CD14-positive monocyte (primary cell): ENCODE measurements at regions not wholly inside any gene's neighbourhood (a gene's known extent, or its start where the extent isn't known, plus 50 kb on each side); places are given as distances from the start of the nearest gene placed in this dataset.

Experiments used
- DNase-seq, 3 donors: peaks; one replicate each; pipeline ENCODE4 v3.0.0-alpha.2; 2011 to 2022
- H2AFZ ChIP-seq: 2 replicates; pipeline ENCODE4 v1.6.0; 2012; ENCODE audit warnings: mild to moderate bottlenecking, low read depth, low read length, inconsistent platforms; ENCODE audit not compliant: insufficient read depth, poor library complexity, severe bottlenecking
- H3K27ac ChIP-seq, 2 donors: 1 replicate in 1 of 2; 2 replicates in 1 of 2; pipeline ENCODE4 v1.5.1; 2012 to 2013; ENCODE audit warnings: low read length in 2 of 2, control low read depth in 1 of 2, inconsistent platforms in 1 of 2, low read depth in 1 of 2, mild to moderate bottlenecking in 1 of 2
- H3K27me3 ChIP-seq, 2 donors: one replicate each; pipeline versions ENCODE4 v1.6.0 to v1.6.1; 2011 to 2013; ENCODE audit warnings: low read length in 2 of 2; ENCODE audit not compliant: control insufficient read depth in 2 of 2, insufficient read depth in 2 of 2
- H3K36me3 ChIP-seq, 2 donors: replicated peaks in 1 of 2; 1 replicate in 1 of 2; 2 replicates in 1 of 2; pipeline versions ENCODE4 v1.5.1 to v1.6.1; 2012 to 2013; ENCODE audit warnings: low read length in 2 of 2, control low read depth in 1 of 2, inconsistent platforms in 1 of 2, mild to moderate bottlenecking in 1 of 2; ENCODE audit not compliant: insufficient read depth in 2 of 2, control insufficient read depth in 1 of 2
- H3K4me1 ChIP-seq, 2 donors: 1 replicate in 1 of 2; 2 replicates in 1 of 2; pipeline versions ENCODE4 v1.5.1 to v1.6.1; 2012 to 2013; ENCODE audit warnings: low read length in 2 of 2, control low read depth in 1 of 2, inconsistent platforms in 1 of 2, mild to moderate bottlenecking in 1 of 2, moderate library complexity in 1 of 2; ENCODE audit not compliant: insufficient read depth in 2 of 2, control insufficient read depth in 1 of 2
- H3K4me2 ChIP-seq: replicated peaks from 2 replicates; pipeline ENCODE3; 2012; ENCODE audit warnings: low read length, moderate library complexity, mild to moderate bottlenecking; ENCODE audit not compliant: poor library complexity, severe bottlenecking; ENCODE audit errors: extremely low read depth
- H3K4me3 ChIP-seq, 3 experiments: fragments of 200-600 bp in 1 of 3; sonication (generic) in 1 of 3; replicated peaks in 1 of 3; 1 replicate in 2 of 3; 2 replicates in 1 of 3; pipeline ENCODE4 v1.5.1; 2011 to 2013; ENCODE audit warnings: low read length in 3 of 3, mild to moderate bottlenecking in 3 of 3, control low read depth in 2 of 3, low read depth in 2 of 3, inconsistent platforms in 1 of 3, moderate library complexity in 1 of 3
- H3K79me2 ChIP-seq: 2 replicates; pipeline ENCODE4 v1.6.0; 2012; ENCODE audit warnings: mild to moderate bottlenecking, control low read depth, inconsistent platforms, low read length, moderate library complexity; ENCODE audit not compliant: insufficient read depth
- H3K9ac ChIP-seq: 2 replicates; pipeline ENCODE4 v1.6.0; 2017; ENCODE audit warnings: low read length, mild to moderate bottlenecking; ENCODE audit not compliant: insufficient read depth, poor library complexity, severe bottlenecking
- H3K9me3 ChIP-seq, 2 donors: replicated peaks in 1 of 2; 1 replicate in 1 of 2; 2 replicates in 1 of 2; pipeline versions ENCODE4 v1.5.1 to v1.6.1; 2012 to 2013; ENCODE audit warnings: low read length in 2 of 2, control low read depth in 1 of 2; ENCODE audit not compliant: control insufficient read depth in 1 of 2, insufficient read depth in 1 of 2
- H4K20me1 ChIP-seq: 2 replicates; pipeline ENCODE4 v1.6.0; 2012; ENCODE audit warnings: mild to moderate bottlenecking, low read length, control low read depth, moderate library complexity; ENCODE audit not compliant: insufficient read depth
- H3K27ac Mint-ChIP-seq, 7 donors: one replicate each; pipeline ENCODE4 v1.8.0; 2020; ENCODE audit warnings: mild to moderate bottlenecking in 7 of 7, mixed read lengths in 7 of 7, moderate library complexity in 6 of 7, inconsistent platforms in 2 of 7
- H3K27me3 Mint-ChIP-seq, 3 donors: one replicate each; pipeline ENCODE4 v1.8.0; 2021 to 2022; ENCODE audit warnings: low read depth in 3 of 3, mild to moderate bottlenecking in 3 of 3, mixed read lengths in 3 of 3, moderate library complexity in 3 of 3, inconsistent platforms in 1 of 3
- H3K36me3 Mint-ChIP-seq, 2 donors: one replicate each; pipeline ENCODE4 v1.8.0; 2020; ENCODE audit warnings: mixed read lengths in 2 of 2, inconsistent platforms in 1 of 2, mild to moderate bottlenecking in 1 of 2
- H3K4me1 Mint-ChIP-seq: one replicate; pipeline ENCODE4 v1.8.0; 2020; ENCODE audit warnings: mild to moderate bottlenecking, mixed read lengths
- H3K4me3 Mint-ChIP-seq, 2 donors: one replicate each; pipeline ENCODE4 v1.8.0; 2020; ENCODE audit warnings: mild to moderate bottlenecking in 2 of 2, mixed read lengths in 2 of 2, moderate library complexity in 1 of 2
- H3K9me3 Mint-ChIP-seq, 7 donors: one replicate each; pipeline ENCODE4 v1.8.0; 2020 to 2022; ENCODE audit warnings: mixed read lengths in 7 of 7, mild to moderate bottlenecking in 6 of 7, moderate library complexity in 6 of 7, inconsistent platforms in 2 of 7
- CTCF ChIP-seq: fragments of 200-600 bp; IDR thresholded peaks from one replicate; pipeline ENCODE4 v1.8.0; 2022; ENCODE audit warnings: antibody characterized with exemption, mild to moderate bottlenecking
- WGBS: methylation state at CpG from one replicate; pipeline ENCODE4 v1.1.5; 2013; ENCODE audit warnings: missing lambda C conversion rate; ENCODE audit not compliant: insufficient coverage; 5-methylcytosine and 5-hydroxymethylcytosine counted together
- intact Hi-C, 2 donors: fragments of 100-400 bp; cut with micrococcal nuclease; formaldehyde crosslinking; loops; one replicate each; pipeline versions ENCODE4 v1.15.0 to v1.15.1; 2023

GRCh38 chr15:94064676-94065313 lies 166.6 kb upstream of the MCTP2 start:
- Histone ChIP-seq H3K27ac (no peak overlapping the region), H3K4me2 (no peak overlapping the region), H3K4me3 (no peak overlapping the region), H3K36me3 (no peaks in the 10 kb centered on the region), H2AFZ (no peak overlapping the region), H3K9me3 (peaks cover 0 to 3% of the 10 kb centered on the region in 2 donors), H3K4me1 (peaks cover 10% of the 10 kb centered on the region in 2 donors), H3K79me2 (no peaks in the 10 kb centered on the region), H4K20me1 (no peaks in the 10 kb centered on the region), H3K27me3 (no peaks in the 10 kb centered on the region), H3K9ac (no peak overlapping the region)
- Mint-ChIP-seq H3K4me3 (no peak overlapping the region), H3K27me3 (peaks cover 0 to 2% (median 0%) of the 10 kb centered on the region in 3 donors), H3K9me3 (peaks cover 0 to 11% (median 4%) of the 10 kb centered on the region in 7 donors), H3K4me1 (peaks cover 9% of the 10 kb centered on the region), H3K36me3 (no peaks in the 10 kb centered on the region), H3K27ac (no peak overlapping the region)
- intact Hi-C loops: no loop called here
- no peak for DNase-seq
- no peak for TF ChIP-seq CTCF
- WGBS: 100% methylated on average over 2 of the region's 2 CpGs

- no peak for DNase-seq
- H3K9me3 Mint-ChIP-seq: peaks cover 0 to 8% (median 1%) of the 10 kb centered on the region in 7 donors
- intact Hi-C loops: no loop called here
- Histone ChIP-seq H3K27me3 (no peaks in the 10 kb centered on the region), H3K4me3 (no peak overlapping the region), H2AFZ (no peak overlapping the region), H4K20me1 (no peaks in the 10 kb centered on the region), H3K4me1 (peaks cover 26% of the 10 kb centered on the region in 2 donors), H3K27ac (no peak overlapping the region), H3K9me3 (no peaks in the 10 kb centered on the region), H3K4me2 (no peak overlapping the region), H3K9ac (no peak overlapping the region), H3K36me3 (no peaks in the 10 kb centered on the region), H3K79me2 (no peaks in the 10 kb centered on the region)
- 100% methylated on average over 1 of the region's 3 CpGs for WGBS
- peaks cover 25% of the 10 kb centered on the region for H3K4me1 Mint-ChIP-seq
- no peak for TF ChIP-seq CTCF
- H3K27me3 Mint-ChIP-seq: peaks cover 0 to 4% (median 3%) of the 10 kb centered on the region in 3 donors
- H3K36me3 Mint-ChIP-seq: no peaks in the 10 kb centered on the region
- no peak overlapping the region for H3K27ac Mint-ChIP-seq
- no peak overlapping the region for H3K4me3 Mint-ChIP-seq
Observed at GRCh38 chr15:94061041-94061440, 170.3 kb upstream of the MCTP2 start.
